H1 (cell line): ENCODE measurements at regions not wholly inside any gene's neighbourhood (a gene's known extent, or its start where the extent isn't known, plus 50 kb on each side); places are given as distances from the start of the nearest gene placed in this dataset.

Experiments
- CTCF ChIA-PET: fragments of 300-600 bp; sonication (Branson Sonifier 250); formaldehyde crosslinking; loops from one replicate; lab custom pipeline; 2021; ENCODE audit not compliant: partially characterized antibody; lab: Charles Lee
- POLR2A ChIA-PET: fragments of 300-600 bp; sonication (Branson Sonifier 250); formaldehyde crosslinking; loops from one replicate; lab custom pipeline; 2021; ENCODE audit warnings: inconsistent platforms; ENCODE audit not compliant: partially characterized antibody; lab: Charles Lee
- DNase-seq, 2 experiments: peaks; one replicate each; pipeline versions ENCODE4 v3.0.0 to v3.0.0-alpha.2; 2010 to 2022; ENCODE audit warnings: low spot score in 2 of 2, low read depth in 1 of 2, mixed read lengths in 1 of 2
- FAIRE-seq: peaks from 2 replicates; lab custom pipeline; 2011; peaks lifted over from hg19 to GRCh38; lab: Jason Lieb, UNC
- H2AFZ ChIP-seq: 2 replicates; pipeline ENCODE4 v1.8.1; 2012; ENCODE audit warnings: low read length, inconsistent platforms
- H2AK5ac ChIP-seq: 2 replicates; pipeline ENCODE4 v1.6.1; 2013; ENCODE audit warnings: low read depth, low read length
- H2BK120ac ChIP-seq: replicated peaks from 2 replicates; pipeline ENCODE3; 2013; ENCODE audit warnings: low read depth, low read length, inconsistent platforms
- H2BK12ac ChIP-seq: 2 replicates; pipeline ENCODE4 v1.6.1; 2013; ENCODE audit warnings: low read depth, low read length
- H2BK15ac ChIP-seq: 2 replicates; pipeline ENCODE4 v1.6.1; 2013; ENCODE audit warnings: low read length
- H2BK20ac ChIP-seq: 2 replicates; pipeline ENCODE4 v1.6.1; 2013; ENCODE audit warnings: low read length
- H2BK5ac ChIP-seq: 2 replicates; pipeline ENCODE4 v1.6.1; 2013; ENCODE audit warnings: low read depth, low read length
- H3K14ac ChIP-seq: 2 replicates; pipeline ENCODE4 v1.6.1; 2013; ENCODE audit warnings: inconsistent platforms; ENCODE audit not compliant: insufficient read length
- H3K18ac ChIP-seq: 2 replicates; pipeline ENCODE4 v1.6.1; 2013; ENCODE audit warnings: low read length; ENCODE audit errors: extremely low read depth
- H3K23ac ChIP-seq: 2 replicates; pipeline ENCODE4 v1.6.1; 2013; ENCODE audit warnings: inconsistent platforms; ENCODE audit not compliant: insufficient read length
- H3K23me2 ChIP-seq: 2 replicates; pipeline ENCODE4 v1.6.1; 2013; ENCODE audit warnings: low read depth, low read length
- H3K27ac ChIP-seq: 2 replicates; pipeline ENCODE4 v1.6.1; 2011; ENCODE audit warnings: low read depth, low read length, inconsistent platforms
- H3K27me3 ChIP-seq, 4 experiments: replicated peaks in 1 of 4; 1 replicate in 1 of 4; 2 replicates in 3 of 4; pipeline versions ENCODE4 v1.6.1 to v1.8.1; 2011 to 2013; ENCODE audit warnings: low read length in 3 of 4, mild to moderate bottlenecking in 3 of 4, inconsistent platforms in 2 of 4, mixed read lengths in 2 of 4, moderate library complexity in 1 of 4; ENCODE audit not compliant: control insufficient read depth in 3 of 4, insufficient read depth in 3 of 4; ENCODE audit errors: extremely low read depth in 1 of 4
- H3K36me3 ChIP-seq, 4 experiments: 2 replicates each; pipeline versions ENCODE4 v1.6.1 to v1.8.1; 2011 to 2013; ENCODE audit warnings: mild to moderate bottlenecking in 4 of 4, low read length in 3 of 4, moderate library complexity in 2 of 4, control low read depth in 1 of 4, inconsistent platforms in 1 of 4; ENCODE audit not compliant: insufficient read depth in 4 of 4, control insufficient read depth in 2 of 4
- H3K4ac ChIP-seq: replicated peaks from 2 replicates; pipeline ENCODE3; 2013; ENCODE audit warnings: low read length, low read depth, mixed read lengths, inconsistent platforms; ENCODE audit not compliant: insufficient read length
- H3K4me1 ChIP-seq, 4 experiments: replicated peaks in 1 of 4; 1 replicate in 1 of 4; 2 replicates in 3 of 4; pipeline versions ENCODE4 v1.6.1 to v1.8.1; 2011 to 2013; ENCODE audit warnings: low read length in 3 of 4, inconsistent platforms in 2 of 4, mixed read lengths in 1 of 4; ENCODE audit not compliant: insufficient read depth in 4 of 4, control insufficient read depth in 3 of 4
- H3K4me2 ChIP-seq, 2 experiments: 2 replicates each; pipeline versions ENCODE4 v1.6.1 to v1.8.1; 2011 to 2013; ENCODE audit warnings: low read depth in 2 of 2, low read length in 2 of 2, control low read depth in 1 of 2, inconsistent platforms in 1 of 2, mild to moderate bottlenecking in 1 of 2; ENCODE audit not compliant: insufficient read depth in 1 of 2
- H3K4me3 ChIP-seq, 4 experiments: fragments of 200-600, 300-600 bp in 1 of 4; sonication (generic), shearing (Covaris generic), sonication (Bioruptor Twin) in 1 of 4; 2 replicates each; pipeline versions ENCODE4 v1.5.1 to v1.8.1; 2011 to 2016; ENCODE audit warnings: low read length in 4 of 4, low read depth in 3 of 4, control low read depth in 2 of 4, inconsistent platforms in 2 of 4, mild to moderate bottlenecking in 2 of 4, mixed read lengths in 1 of 4, moderate library complexity in 1 of 4; ENCODE audit not compliant: insufficient read depth in 2 of 4; ENCODE audit errors: extremely low read depth in 1 of 4
- H3K56ac ChIP-seq: replicated peaks from 2 replicates; pipeline ENCODE3; 2013; ENCODE audit warnings: low read depth, mild to moderate bottlenecking, mixed read lengths, low read length, inconsistent platforms; ENCODE audit not compliant: insufficient read length
- H3K79me1 ChIP-seq: 2 replicates; pipeline ENCODE4 v1.6.1; 2013; ENCODE audit warnings: low read depth, low read length, control low read depth
- H3K79me2 ChIP-seq, 2 experiments: 2 replicates each; pipeline versions ENCODE4 v1.6.1 to v1.8.1; 2012 to 2013; ENCODE audit warnings: low read length in 2 of 2, mild to moderate bottlenecking in 2 of 2, inconsistent platforms in 1 of 2; ENCODE audit not compliant: insufficient read depth in 2 of 2, control insufficient read depth in 1 of 2
- H3K9ac ChIP-seq, 4 experiments: replicated peaks in 1 of 4; 1 replicate in 1 of 4; 2 replicates in 3 of 4; pipeline versions ENCODE4 v1.6.1 to v1.8.1; 2011 to 2013; ENCODE audit warnings: low read depth in 3 of 4, low read length in 3 of 4, control low read depth in 2 of 4, mild to moderate bottlenecking in 2 of 4, moderate library complexity in 2 of 4, inconsistent platforms in 1 of 4; ENCODE audit errors: extremely low read depth in 1 of 4
- H3K9me3 ChIP-seq, 2 experiments: 2 replicates each; pipeline versions ENCODE4 v1.6.1 to v1.8.1; 2012 to 2013; ENCODE audit warnings: mild to moderate bottlenecking in 2 of 2, moderate library complexity in 2 of 2, control low read depth in 1 of 2, inconsistent platforms in 1 of 2, low read depth in 1 of 2, low read length in 1 of 2, mixed read lengths in 1 of 2; ENCODE audit not compliant: insufficient read depth in 2 of 2
- H4K20me1 ChIP-seq, 2 experiments: replicated peaks in 1 of 2; 2 replicates each; pipeline versions ENCODE3 to v1.8.1; 2011 to 2013; ENCODE audit warnings: inconsistent platforms in 2 of 2, low read length in 2 of 2, mild to moderate bottlenecking in 1 of 2; ENCODE audit not compliant: insufficient read depth in 2 of 2, control insufficient read depth in 1 of 2
- H4K5ac ChIP-seq: 2 replicates; pipeline ENCODE4 v1.6.1; 2013; ENCODE audit warnings: low read length, low read depth, mixed read lengths, inconsistent platforms; ENCODE audit not compliant: insufficient read length
- H4K8ac ChIP-seq: 2 replicates; pipeline ENCODE4 v1.8.0; 2013; ENCODE audit warnings: mild to moderate bottlenecking, moderate library complexity, low read length, inconsistent platforms; ENCODE audit not compliant: insufficient read depth; ENCODE audit errors: extremely low read depth
- H4K91ac ChIP-seq: replicated peaks from 2 replicates; pipeline ENCODE3; 2013; ENCODE audit warnings: low read length, mixed read lengths, inconsistent platforms; ENCODE audit not compliant: insufficient read length
- ATF2 ChIP-seq: IDR thresholded peaks from 2 replicates; pipeline ENCODE4 v1.6.1; 2012; ENCODE audit warnings: low read length, inconsistent platforms
- ATF3 ChIP-seq: IDR thresholded peaks from 2 replicates; pipeline ENCODE4 v1.6.1; 2011; ENCODE audit warnings: low read depth, mild to moderate bottlenecking, low read length; ENCODE audit not compliant: insufficient read depth
- CBX8 ChIP-seq: fragments of 300-800, 300-1000 bp; sonication (generic); IDR thresholded peaks from 2 replicates; pipeline ENCODE4 v1.7.1; 2016; ENCODE audit warnings: low read depth, low read length, borderline replicate concordance
- FOSL1 ChIP-seq: IDR thresholded peaks from 2 replicates; pipeline ENCODE4 v1.6.1; 2011; ENCODE audit warnings: mild to moderate bottlenecking, low read depth, low read length, moderate library complexity; ENCODE audit not compliant: insufficient read depth
- GTF2F1 ChIP-seq: IDR thresholded peaks from 2 replicates; pipeline ENCODE4 v1.6.1; 2012; ENCODE audit warnings: low read depth, low read length, improper control_type of control experiment, borderline replicate concordance
- KDM1A ChIP-seq: fragments of 200-600, 300-600 bp; sonication (generic); IDR thresholded peaks from 2 replicates; pipeline ENCODE4 v1.7.1; 2016; ENCODE audit warnings: mild to moderate bottlenecking, low read length, borderline replicate concordance
- KDM5A ChIP-seq: fragments of 200-600 bp; IDR thresholded peaks from 2 replicates; pipeline ENCODE4 v1.7.1; 2012; ENCODE audit warnings: mild to moderate bottlenecking, low read length, inconsistent platforms, mixed read lengths
- NANOG ChIP-seq: IDR thresholded peaks from 2 replicates; pipeline ENCODE4 v1.6.1; 2011; ENCODE audit warnings: low read length, low read depth, mild to moderate bottlenecking, inconsistent platforms; ENCODE audit not compliant: insufficient read depth, poor library complexity, severe bottlenecking
- NRF1 ChIP-seq: IDR thresholded peaks from 2 replicates; pipeline ENCODE4 v1.6.1; 2011; ENCODE audit warnings: mild to moderate bottlenecking, low read depth, low read length, improper control_type of control experiment
- SIX5 ChIP-seq: IDR thresholded peaks from 2 replicates; pipeline ENCODE4 v1.6.1; 2011; ENCODE audit warnings: mild to moderate bottlenecking, low read depth, low read length
- SP2 ChIP-seq: IDR thresholded peaks from 2 replicates; pipeline ENCODE4 v1.6.1; 2012; ENCODE audit warnings: mild to moderate bottlenecking, low read length, inconsistent platforms
- SUZ12 ChIP-seq: fragments of 200-600 bp; sonication (generic); IDR thresholded peaks from 2 replicates; pipeline ENCODE4 v1.6.1; 2012; ENCODE audit warnings: mild to moderate bottlenecking, inconsistent platforms, low read length, moderate library complexity, mixed read lengths
- TAF1 ChIP-seq: IDR thresholded peaks from 2 replicates; pipeline ENCODE4 v1.6.1; 2011; ENCODE audit warnings: mild to moderate bottlenecking, low read depth, low read length

- POLR2A ChIA-PET = no interaction called here
- H3K79me2 ChIP-seq = no peaks in the 10 kb centered on the region
- CTCF ChIA-PET = interaction anchor here (0.8 kb wide), 1 partner anchor 10 kb away, joined by 3 read pairs; no protein-coding TSS in a partner anchor
- H3K23me2 ChIP-seq = 0 out of 2 replicates have a peak, but pooled peaks cover 1% of the 10 kb centered on the region
- H3K14ac ChIP-seq = no peak overlapping the region
- no peaks in the 10 kb centered on the region for H3K4me1 ChIP-seq
- no peak overlapping the region for H3K4ac ChIP-seq
- no peak overlapping the region for H2BK15ac ChIP-seq
- no peak overlapping the region for H2BK12ac ChIP-seq
- H2AFZ ChIP-seq = no peak overlapping the region
- H2BK20ac ChIP-seq = no peak overlapping the region
- no peak overlapping the region for H4K5ac ChIP-seq
- no peaks in the 10 kb centered on the region for H3K27me3 ChIP-seq
- H3K23ac ChIP-seq = no peak overlapping the region
- H3K27ac ChIP-seq = no peak overlapping the region
- H4K8ac ChIP-seq = no peak overlapping the region
- H3K18ac ChIP-seq = no peak overlapping the region
- H3K79me1 ChIP-seq = no peaks in the 10 kb centered on the region
- no peak overlapping the region for H3K4me3 ChIP-seq
- no peak overlapping the region for H3K56ac ChIP-seq
- no peak overlapping the region for H4K91ac ChIP-seq
- H2BK120ac ChIP-seq = no peak overlapping the region
- no peak overlapping the region for H3K4me2 ChIP-seq
- H4K20me1 ChIP-seq = no peaks in the 10 kb centered on the region
- no peaks in the 10 kb centered on the region for H3K36me3 ChIP-seq
- no peaks in the 10 kb centered on the region for H3K9me3 ChIP-seq
- no peak overlapping the region for H3K9ac ChIP-seq
- no peak overlapping the region for H2BK5ac ChIP-seq
- H2AK5ac ChIP-seq = no peak overlapping the region
- FAIRE-seq (no peak), DNase-seq (no peak)
- TF ChIP-seq SUZ12 (no peak), GTF2F1 (no peak), ATF2 (no peak), FOSL1 (no peak), SIX5 (no peak), KDM5A (no peak), ATF3 (no peak), KDM1A (no peak), SP2 (no peak), NANOG (no peak), TAF1 (no peak), CBX8 (no peak), NRF1 (no peak)
These were observed 242.1 kb upstream of the DYNLRB2 start for GRCh38 chr16:80298676-80299075.
